WERI-Rb-1 (cell line): ENCODE measurements at regions not wholly inside any gene's neighbourhood (a gene's known extent, or its start where the extent isn't known, plus 50 kb on each side); places are given as distances from the start of the nearest gene placed in this dataset.

Experiments used
- DNase-seq: peaks from one replicate; pipeline ENCODE4 v3.0.0-alpha.2; 2020
- H3K27ac ChIP-seq: fragments of 250-450 bp; sonication (Bioruptor Pico); 2 replicates; pipeline ENCODE4 v1.5.1; 2020; ENCODE audit warnings: mild to moderate bottlenecking, moderate library complexity
- H3K27me3 ChIP-seq: fragments of 250-450 bp; sonication (Bioruptor Pico); 2 replicates; pipeline ENCODE4 v1.5.1; 2021; ENCODE audit warnings: mild to moderate bottlenecking, low read depth, moderate library complexity; ENCODE audit not compliant: insufficient read depth, severe bottlenecking
- H3K36me3 ChIP-seq: fragments of 250-450 bp; sonication (Bioruptor Pico); 2 replicates; pipeline ENCODE4 v1.5.1; 2020; ENCODE audit warnings: mild to moderate bottlenecking, moderate library complexity
- H3K4me3 ChIP-seq: 2 replicates; pipeline ENCODE4 v1.5.1; 2011; ENCODE audit warnings: low read depth, mild to moderate bottlenecking, control low read depth, low read length
- H3K9me3 ChIP-seq: fragments of 250-450 bp; sonication (Bioruptor Pico); 2 replicates; pipeline ENCODE4 v1.5.1; 2021; ENCODE audit warnings: mild to moderate bottlenecking, moderate library complexity; ENCODE audit not compliant: severe bottlenecking
- CTCF ChIP-seq: IDR thresholded peaks from 2 replicates; pipeline ENCODE4 v1.5.1; 2011; ENCODE audit warnings: low read depth, mild to moderate bottlenecking, control low read depth, inconsistent platforms, low read length

- Histone ChIP-seq H3K9me3 (no peaks in the 10 kb centered on the region), H3K27me3 (no peaks in the 10 kb centered on the region), H3K36me3 (no peaks in the 10 kb centered on the region), H3K4me3 (no peak overlapping the region), H3K27ac (no peak overlapping the region)
- no peak for TF ChIP-seq CTCF
- no peak for DNase-seq
Measured at GRCh38 chr2:182639971-182640370, 76.1 kb upstream of the DNAJC10 start.

- Histone ChIP-seq H3K9me3 (no peaks in the 10 kb centered on the region), H3K36me3 (no peaks in the 10 kb centered on the region), H3K27me3 (no peaks in the 10 kb centered on the region), H3K4me3 (no peak overlapping the region), H3K27ac (no peak overlapping the region)
- no peak for TF ChIP-seq CTCF
- DNase-seq = peak; percentile 81
Measured at GRCh38 chr2:182642328-182642727, 73.7 kb upstream of the DNAJC10 start.

GRCh38 chr2:182646763-182647498 is 69.1 kb upstream of the DNAJC10 start:
- no peak for DNase-seq

DNA sequence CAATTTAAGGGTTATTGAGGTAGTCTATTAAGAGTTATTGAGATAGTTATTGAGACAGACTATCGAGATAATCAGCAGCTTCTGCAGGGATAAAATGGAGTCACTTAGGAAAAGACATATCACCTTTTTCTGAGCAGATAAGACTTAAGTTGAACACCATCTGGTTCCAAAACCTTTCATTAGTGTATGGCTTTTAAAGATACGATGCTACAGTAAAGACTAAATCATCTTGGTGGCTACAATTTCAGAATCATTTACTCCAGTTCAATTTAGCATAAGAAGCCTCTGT is 68.6 kb upstream of the DNAJC10 start:
- DNase-seq = no peak
- H3K27ac ChIP-seq = no peak overlapping the region
- no peaks in the 10 kb centered on the region for H3K27me3 ChIP-seq
- no peaks in the 10 kb centered on the region for H3K36me3 ChIP-seq
- no peak for TF ChIP-seq CTCF
- no peaks in the 10 kb centered on the region for H3K9me3 ChIP-seq
- no peak overlapping the region for H3K4me3 ChIP-seq

More at GRCh38 chr2:182646763-182647498, 69.1 kb upstream of the DNAJC10 start:
- H3K27me3 ChIP-seq = no peaks in the 10 kb centered on the region
- no peak overlapping the region for H3K27ac ChIP-seq
- no peak overlapping the region for H3K4me3 ChIP-seq
- TF ChIP-seq CTCF = no peak
- no peaks in the 10 kb centered on the region for H3K9me3 ChIP-seq
- no peaks in the 10 kb centered on the region for H3K36me3 ChIP-seq

- Histone ChIP-seq H3K4me3 (no peak overlapping the region), H3K36me3 (no peaks in the 10 kb centered on the region)
- peak; percentile 53 for DNase-seq
Measured at GRCh38 chr2:182649316-182649715, 66.7 kb upstream of the DNAJC10 start.

More at GRCh38 chr2:182649316-182649715, 66.7 kb upstream of the DNAJC10 start:
- Histone ChIP-seq H3K27ac (no peak overlapping the region), H3K27me3 (no peaks in the 10 kb centered on the region), H3K9me3 (no peaks in the 10 kb centered on the region)
- TF ChIP-seq CTCF = peak; percentile 63
